ENCODE measurements at regions not wholly inside any gene's neighbourhood (a gene's known extent, or its start where the extent isn't known, plus 50 kb on each side); places are given as distances from the start of the nearest gene placed in this dataset.

GRCh38 chr10:57673446-57673960 lies 594.2 kb downstream of the IPMK start:
- no peaks in the 10 kb centered on the region for H3K9me3 ChIP-seq (ENCODE audit: control insufficient read depth in 2 of 3, insufficient read depth in 1 of 3, low read length in 3 of 3)
- no peak overlapping the region for H3K4me3 ChIP-seq (ENCODE audit: low read length in 3 of 3)
- no peaks in the 10 kb centered on the region for H3K27me3 ChIP-seq (ENCODE audit: control insufficient read depth, insufficient read depth, low read length)
- FAIRE-seq, result no peak
- no peak overlapping the region for H3K9ac ChIP-seq (ENCODE audit: low read length in 3 of 3)
- TF ChIP-seq, protein P1, sequence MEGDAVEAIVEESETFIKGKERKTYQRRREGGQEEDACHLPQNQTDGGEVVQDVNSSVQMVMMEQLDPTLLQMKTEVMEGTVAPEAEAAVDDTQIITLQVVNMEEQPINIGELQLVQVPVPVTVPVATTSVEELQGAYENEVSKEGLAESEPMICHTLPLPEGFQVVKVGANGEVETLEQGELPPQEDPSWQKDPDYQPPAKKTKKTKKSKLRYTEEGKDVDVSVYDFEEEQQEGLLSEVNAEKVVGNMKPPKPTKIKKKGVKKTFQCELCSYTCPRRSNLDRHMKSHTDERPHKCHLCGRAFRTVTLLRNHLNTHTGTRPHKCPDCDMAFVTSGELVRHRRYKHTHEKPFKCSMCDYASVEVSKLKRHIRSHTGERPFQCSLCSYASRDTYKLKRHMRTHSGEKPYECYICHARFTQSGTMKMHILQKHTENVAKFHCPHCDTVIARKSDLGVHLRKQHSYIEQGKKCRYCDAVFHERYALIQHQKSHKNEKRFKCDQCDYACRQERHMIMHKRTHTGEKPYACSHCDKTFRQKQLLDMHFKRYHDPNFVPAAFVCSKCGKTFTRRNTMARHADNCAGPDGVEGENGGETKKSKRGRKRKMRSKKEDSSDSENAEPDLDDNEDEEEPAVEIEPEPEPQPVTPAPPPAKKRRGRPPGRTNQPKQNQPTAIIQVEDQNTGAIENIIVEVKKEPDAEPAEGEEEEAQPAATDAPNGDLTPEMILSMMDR (IDR thresholded peaks at IDR 0.05; ENCODE audit: borderline replicate concordance, extremely low read depth, insufficient read depth), result no peak
- H3K27ac ChIP-seq (ENCODE audit: low read depth in 2 of 2, low read length in 2 of 2), result no peak overlapping the region
- no peaks in the 10 kb centered on the region for H3K36me3 ChIP-seq (ENCODE audit: control insufficient read depth in 2 of 3, insufficient read depth in 3 of 3, low read length in 3 of 3)
- no peak for DNase-seq
- intact Hi-C loops (cut with DNase I), result no loop called here
- H3K4me1 ChIP-seq (ENCODE audit: control insufficient read depth in 2 of 3, insufficient read depth in 2 of 3, low read depth in 1 of 3, low read length in 3 of 3), result no peaks in the 10 kb centered on the region

DNA sequence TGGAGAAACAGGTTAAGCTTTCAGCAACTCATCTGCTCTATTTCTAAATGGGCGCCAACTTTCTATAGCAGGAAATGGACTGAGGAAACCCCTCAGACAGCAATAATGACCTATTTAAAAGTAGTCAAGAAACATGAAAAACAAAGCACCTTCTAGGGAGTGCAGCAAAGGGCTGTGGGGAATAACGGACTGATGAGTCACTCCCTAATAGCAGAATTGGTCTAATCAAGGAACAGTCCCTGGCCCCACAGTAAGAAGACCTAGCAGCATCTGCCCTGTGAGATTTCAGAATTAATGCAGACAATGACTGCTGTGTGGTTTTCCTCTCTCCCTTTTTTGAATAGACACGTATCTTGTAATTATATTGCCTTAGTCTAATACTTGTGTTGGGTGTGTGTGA lies 602.9 kb downstream of the IPMK start:
- intact Hi-C loops (cut with DNase I), result no loop called here
- Histone ChIP-seq H3K4me1 (ENCODE audit: control insufficient read depth in 2 of 3, insufficient read depth in 2 of 3, low read depth in 1 of 3, low read length in 3 of 3) (no peaks in the 10 kb centered on the region), H3K27ac (ENCODE audit: low read depth in 2 of 2, low read length in 2 of 2) (no peak overlapping the region), H3K36me3 (ENCODE audit: control insufficient read depth in 2 of 3, insufficient read depth in 3 of 3, low read length in 3 of 3) (no peaks in the 10 kb centered on the region), H3K9me3 (ENCODE audit: control insufficient read depth in 2 of 3, insufficient read depth in 1 of 3, low read length in 3 of 3) (no peaks in the 10 kb centered on the region), H3K4me3 (ENCODE audit: low read length in 3 of 3) (no peak overlapping the region), H3K27me3 (ENCODE audit: control insufficient read depth, insufficient read depth, low read length) (no peaks in the 10 kb centered on the region), H3K9ac (ENCODE audit: low read length in 3 of 3) (no peak overlapping the region)
- TF ChIP-seq, protein P1 (IDR thresholded peaks at IDR 0.05; ENCODE audit: borderline replicate concordance, extremely low read depth, insufficient read depth), result no peak
- no peak for DNase-seq
- no peak for FAIRE-seq

DNA sequence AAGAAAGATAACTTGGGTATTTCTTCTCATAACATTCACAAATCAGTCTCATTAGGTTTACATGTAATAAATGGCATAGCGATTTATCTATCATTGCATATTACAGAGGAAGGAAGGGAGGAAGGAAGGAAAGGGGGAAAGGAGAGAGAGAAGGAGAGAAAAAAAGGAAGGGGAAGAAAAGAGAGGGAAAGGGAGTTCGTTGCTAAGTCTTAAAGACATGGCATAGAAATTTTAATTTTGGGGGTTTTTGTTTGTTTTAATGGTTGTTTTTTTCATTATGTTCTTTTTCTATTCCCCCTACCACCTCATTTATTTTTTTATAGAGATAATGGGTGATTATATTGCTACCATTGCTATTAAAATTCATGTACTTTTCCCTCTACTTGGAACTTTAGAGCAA lies 604.3 kb downstream of the IPMK start:
- no peak overlapping the region for H3K9ac ChIP-seq (ENCODE audit: low read length in 3 of 3)
- no peaks in the 10 kb centered on the region for H3K4me1 ChIP-seq (ENCODE audit: control insufficient read depth in 2 of 3, insufficient read depth in 2 of 3, low read depth in 1 of 3, low read length in 3 of 3)
- DNase-seq (no peak), FAIRE-seq (no peak)
- no peaks in the 10 kb centered on the region for H3K36me3 ChIP-seq (ENCODE audit: control insufficient read depth in 2 of 3, insufficient read depth in 3 of 3, low read length in 3 of 3)
- intact Hi-C loops (cut with DNase I), result no loop called here
- H3K4me3 ChIP-seq (ENCODE audit: low read length in 3 of 3), result no peak overlapping the region
- TF ChIP-seq, protein P1 (IDR thresholded peaks at IDR 0.05; ENCODE audit: borderline replicate concordance, extremely low read depth, insufficient read depth), result no peak
- no peaks in the 10 kb centered on the region for H3K27me3 ChIP-seq (ENCODE audit: control insufficient read depth, insufficient read depth, low read length)
- H3K9me3 ChIP-seq (ENCODE audit: control insufficient read depth in 2 of 3, insufficient read depth in 1 of 3, low read length in 3 of 3), result no peaks in the 10 kb centered on the region
- H3K27ac ChIP-seq (ENCODE audit: low read depth in 2 of 2, low read length in 2 of 2), result no peak overlapping the region

GRCh38 chr10:57661206-57661605 lies 606.5 kb downstream of the IPMK start:
- H3K27me3 ChIP-seq (ENCODE audit: control insufficient read depth, insufficient read depth, low read length), result no peaks in the 10 kb centered on the region
- H3K9me3 ChIP-seq (ENCODE audit: control insufficient read depth in 2 of 3, insufficient read depth in 1 of 3, low read length in 3 of 3), result no peaks in the 10 kb centered on the region
- no peaks in the 10 kb centered on the region for H3K4me1 ChIP-seq (ENCODE audit: control insufficient read depth in 2 of 3, insufficient read depth in 2 of 3, low read depth in 1 of 3, low read length in 3 of 3)
- TF ChIP-seq, protein P1 (IDR thresholded peaks at IDR 0.05; ENCODE audit: borderline replicate concordance, extremely low read depth, insufficient read depth), result no peak
- no peaks in the 10 kb centered on the region for H3K36me3 ChIP-seq (ENCODE audit: control insufficient read depth in 2 of 3, insufficient read depth in 3 of 3, low read length in 3 of 3)
- no peak overlapping the region for H3K9ac ChIP-seq (ENCODE audit: low read length in 3 of 3)
- FAIRE-seq, result no peak
- DNase-seq, result no peak
- no peak overlapping the region for H3K4me3 ChIP-seq (ENCODE audit: low read length in 3 of 3)
- no peak overlapping the region for H3K27ac ChIP-seq (ENCODE audit: low read depth in 2 of 2, low read length in 2 of 2)
- intact Hi-C loops (cut with DNase I), result no loop called here

Data from kidney (tissue), 13 donors.